NCI-H1417 treated with DMSO at 0.1 percent for 48 hours (cell line): ENCODE measurements at regions not wholly inside any gene's neighbourhood (a gene's known extent, or its start where the extent isn't known, plus 50 kb on each side); places are given as distances from the start of the nearest gene placed in this dataset.
A peak's percentile ranks its signal among the peaks of the same experiment; 100 is the strongest.

Source experiments
- DNase-seq: peaks from one replicate; lab custom pipeline; 2025; lab: John Stamatoyannopoulos, UW

DNA sequence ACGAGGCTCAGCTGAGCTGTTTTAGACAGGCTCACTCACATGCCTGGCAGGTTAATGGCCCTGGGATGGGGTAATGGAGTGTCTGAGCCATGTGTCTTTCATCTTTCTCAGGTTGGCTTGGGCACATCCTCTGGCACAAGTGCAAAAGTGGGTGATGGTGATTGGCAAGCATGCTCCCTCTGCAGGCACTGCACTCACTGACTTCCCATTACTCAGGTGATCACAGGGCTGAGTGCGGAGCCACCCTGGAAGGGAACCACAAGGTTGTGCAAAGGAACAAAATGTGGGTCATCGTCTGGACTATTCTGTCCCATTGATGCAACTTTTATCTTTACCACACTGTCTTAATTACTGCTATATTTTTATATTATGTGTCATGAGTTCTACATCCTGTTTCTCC, 244.1 kb upstream of the AKR1E2 start:
- DNase-seq, result no peak

DNA sequence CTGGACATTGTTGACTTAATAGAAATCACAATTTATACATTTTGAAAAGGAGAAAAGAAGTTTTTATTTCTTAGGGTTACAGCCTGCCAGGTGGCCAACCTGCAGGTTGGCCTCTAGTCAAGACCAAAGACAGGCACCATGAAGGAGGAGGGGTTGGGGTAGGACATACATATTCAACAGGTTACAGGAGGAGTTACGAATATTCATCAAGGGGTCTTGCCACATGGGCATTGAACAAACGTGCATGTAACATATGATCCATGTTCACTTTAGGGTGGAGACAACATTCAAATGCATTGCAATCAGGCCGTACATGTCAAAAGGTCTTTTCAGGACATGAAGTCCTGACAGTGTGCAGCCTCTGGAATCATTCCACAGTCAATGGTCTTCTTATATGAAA, 246.2 kb upstream of the AKR1E2 start:
- DNase-seq, result no peak

DNA sequence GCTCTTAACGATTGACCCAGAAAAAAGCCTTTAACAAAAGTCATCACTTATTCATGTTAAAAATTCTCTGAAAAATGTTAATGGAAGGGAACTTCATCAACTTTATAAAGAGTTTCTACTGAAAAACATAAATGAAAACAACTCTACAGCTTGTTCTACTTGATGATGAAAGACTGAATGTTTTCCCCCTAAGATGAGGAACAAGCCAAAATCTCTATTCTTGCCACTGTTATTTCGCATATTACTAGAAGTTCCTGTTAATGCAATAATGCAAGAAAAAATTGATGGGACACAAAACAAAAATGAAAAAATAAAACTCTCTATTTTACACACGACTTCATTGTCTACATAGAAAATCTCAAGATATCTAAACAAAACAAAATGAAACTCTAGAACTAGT, 249.8 kb upstream of the AKR1E2 start:
- no peak for DNase-seq

DNA sequence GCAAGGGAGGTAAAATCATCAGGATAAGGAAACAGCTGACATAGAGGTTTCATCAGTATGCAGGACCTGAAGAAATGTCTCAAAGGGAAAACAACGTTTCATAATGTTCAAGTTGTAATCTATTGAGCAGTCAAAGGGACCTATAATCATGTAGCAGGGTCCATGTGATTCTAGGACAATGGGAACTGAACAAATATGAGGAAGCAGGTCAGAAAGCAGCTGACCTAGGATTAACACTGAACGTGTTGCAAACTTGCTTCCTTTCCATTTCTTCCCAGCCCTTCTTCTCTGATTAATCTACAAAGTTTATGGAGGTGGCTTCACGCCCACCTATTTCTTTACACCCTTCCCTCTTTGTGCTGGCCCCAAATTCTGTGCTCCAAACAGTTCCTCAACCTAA, 256.9 kb upstream of the AKR1E2 start:
- no peak for DNase-seq

DNA sequence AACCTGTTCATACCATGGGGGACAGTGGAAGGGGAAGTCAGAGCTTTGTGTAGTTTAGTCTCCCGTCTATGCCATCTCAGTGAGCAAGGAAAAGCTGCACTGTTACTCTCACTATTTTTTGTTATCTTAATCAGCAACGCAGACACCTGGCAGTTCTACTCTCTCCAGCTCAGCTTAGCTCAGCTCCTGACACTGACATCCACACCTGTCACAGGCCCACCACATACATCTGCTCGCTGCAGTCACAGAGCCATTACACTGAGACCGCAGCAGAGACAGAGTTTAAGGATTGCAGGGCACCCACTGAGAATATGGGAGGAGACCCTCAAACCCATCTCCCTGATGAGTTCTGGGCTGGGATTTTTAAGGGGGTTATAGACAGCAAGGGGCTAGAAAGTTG, 257.3 kb upstream of the AKR1E2 start:
- no peak for DNase-seq

DNA sequence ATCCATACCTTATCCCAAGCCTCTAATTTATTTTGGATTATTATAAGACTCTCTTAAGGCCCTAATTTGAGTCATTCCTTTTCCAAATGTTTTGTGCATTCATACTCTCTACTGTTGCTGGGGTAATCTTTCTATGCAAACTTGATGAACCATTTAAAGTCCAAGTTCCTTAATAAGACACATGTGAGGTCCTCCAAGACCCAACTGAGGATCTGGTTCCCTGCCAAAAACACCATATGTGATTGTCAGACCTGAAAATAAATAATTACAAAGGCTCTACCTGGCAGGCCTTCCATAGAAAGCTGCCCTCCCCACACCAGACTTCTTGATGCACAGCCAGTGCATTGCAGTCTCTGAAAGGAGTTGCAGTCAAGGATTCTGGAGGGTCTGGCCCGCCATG, 257.9 kb upstream of the AKR1E2 start:
- DNase-seq, result no peak

DNA sequence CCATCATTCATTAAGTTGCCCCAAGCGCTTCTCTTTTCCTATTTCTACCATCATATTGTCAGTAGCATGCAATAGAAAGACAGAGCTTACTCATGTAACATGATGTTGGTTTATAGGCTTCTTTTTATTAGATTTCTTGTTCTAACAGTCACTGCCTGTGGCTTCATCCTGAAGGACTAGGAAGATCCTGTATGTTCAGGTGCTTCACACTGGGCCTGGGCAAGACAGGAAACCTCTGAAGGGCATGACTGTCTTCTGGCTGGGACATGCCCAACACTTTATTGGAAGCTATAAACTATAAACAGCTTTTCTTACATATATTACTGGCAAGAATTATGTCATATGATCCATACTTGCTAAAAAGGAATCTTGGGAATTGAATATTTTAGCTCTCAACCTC, 258.4 kb upstream of the AKR1E2 start:
- DNase-seq, result no peak

DNA sequence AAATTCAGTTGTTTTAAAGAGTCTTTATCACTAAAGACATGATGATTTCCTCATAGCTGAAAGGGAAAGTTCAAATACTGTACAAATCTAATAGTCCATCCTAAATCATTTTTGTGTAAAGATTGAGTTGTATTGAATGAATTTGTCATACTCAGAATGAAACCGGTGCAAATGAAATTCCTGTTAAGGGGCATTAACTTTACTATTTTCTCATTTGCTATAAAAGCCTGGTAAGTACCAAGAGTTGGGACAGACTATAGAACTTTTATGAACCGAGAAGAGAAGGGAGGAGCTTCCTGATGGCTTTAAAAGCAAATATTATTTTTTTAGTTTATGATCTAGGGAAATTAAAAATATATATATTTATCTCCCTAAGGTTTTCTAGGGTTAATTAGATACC, 260.0 kb upstream of the AKR1E2 start:
- no peak for DNase-seq

DNA sequence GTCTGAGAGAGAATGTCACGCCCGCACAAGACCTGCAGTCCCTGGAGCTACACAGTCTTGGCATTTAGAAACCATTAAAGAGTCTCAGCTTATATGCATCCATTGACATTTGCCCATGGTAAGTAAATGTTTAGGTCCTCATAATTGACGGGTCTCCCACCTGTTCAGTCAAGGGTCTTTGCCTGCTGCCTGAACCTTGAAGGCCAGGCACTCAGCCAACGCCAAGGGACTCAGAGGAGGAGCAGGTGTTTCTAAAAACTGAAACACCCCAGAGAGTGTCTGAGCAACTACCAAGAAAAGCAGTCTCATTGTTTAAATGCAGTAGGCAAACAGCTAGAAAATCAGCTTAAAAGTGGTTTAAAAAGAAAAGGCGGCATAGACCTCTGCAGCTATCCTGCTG, 264.7 kb upstream of the AKR1E2 start:
- DNase-seq, result no peak

DNA sequence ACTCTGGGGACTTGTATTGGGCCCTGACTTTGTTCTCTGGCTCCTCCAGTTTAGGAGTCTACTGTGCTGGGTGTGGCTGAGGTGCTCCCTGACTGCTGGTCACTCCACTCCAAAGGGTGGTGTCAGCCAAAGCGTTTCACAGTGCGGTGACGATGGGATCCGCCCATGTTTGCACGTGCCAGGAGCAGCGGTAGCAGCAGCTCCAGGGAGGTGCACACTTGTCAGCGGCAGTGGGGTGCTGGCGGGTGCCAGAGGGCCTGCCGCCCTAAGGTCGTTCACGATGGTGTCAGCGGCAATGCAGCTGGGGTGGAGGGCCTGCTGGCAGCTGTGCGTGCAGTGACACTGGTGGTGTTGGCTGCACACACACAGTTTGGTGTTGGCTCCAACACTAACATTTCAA, 268.5 kb upstream of the AKR1E2 start:
- no peak for DNase-seq

DNA sequence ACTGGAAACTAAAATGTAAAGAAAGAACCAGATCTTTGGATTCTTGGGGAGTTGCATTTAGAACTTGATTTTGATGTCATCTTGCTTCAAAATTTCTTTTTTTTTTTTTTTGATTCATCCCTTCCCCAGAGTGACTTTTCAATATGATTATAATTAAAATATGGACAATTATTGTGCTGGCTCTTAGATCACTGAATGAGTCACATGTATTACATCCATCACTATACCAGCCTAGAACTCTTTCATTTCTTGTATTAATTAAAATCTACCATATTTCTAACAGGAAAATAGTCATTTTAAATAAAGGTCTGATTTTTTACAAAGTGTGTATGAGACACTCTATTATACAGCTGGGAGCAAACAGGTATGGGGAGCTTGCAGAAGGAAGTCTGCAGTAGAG, 269.5 kb upstream of the AKR1E2 start:
- no peak for DNase-seq

DNA sequence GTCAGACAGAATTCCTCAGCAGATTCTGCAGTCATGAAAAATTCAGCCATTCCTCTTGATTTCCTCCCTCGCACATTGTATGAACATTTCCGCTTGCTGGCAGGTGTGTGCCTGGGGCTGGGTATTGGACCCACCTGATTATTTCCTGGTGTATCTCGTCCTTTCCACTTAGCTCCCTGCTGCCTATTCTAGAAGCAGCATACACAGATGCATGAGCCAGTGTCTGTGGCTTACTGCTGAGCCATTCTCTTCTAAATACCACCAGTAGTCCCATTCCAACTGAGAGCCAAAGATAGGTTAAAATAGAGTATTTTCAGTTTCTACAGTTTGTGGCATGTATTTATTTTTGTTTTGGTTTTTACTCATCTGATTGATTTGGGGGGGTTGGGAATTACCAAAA, 270.1 kb upstream of the AKR1E2 start:
- no peak for DNase-seq

DNA sequence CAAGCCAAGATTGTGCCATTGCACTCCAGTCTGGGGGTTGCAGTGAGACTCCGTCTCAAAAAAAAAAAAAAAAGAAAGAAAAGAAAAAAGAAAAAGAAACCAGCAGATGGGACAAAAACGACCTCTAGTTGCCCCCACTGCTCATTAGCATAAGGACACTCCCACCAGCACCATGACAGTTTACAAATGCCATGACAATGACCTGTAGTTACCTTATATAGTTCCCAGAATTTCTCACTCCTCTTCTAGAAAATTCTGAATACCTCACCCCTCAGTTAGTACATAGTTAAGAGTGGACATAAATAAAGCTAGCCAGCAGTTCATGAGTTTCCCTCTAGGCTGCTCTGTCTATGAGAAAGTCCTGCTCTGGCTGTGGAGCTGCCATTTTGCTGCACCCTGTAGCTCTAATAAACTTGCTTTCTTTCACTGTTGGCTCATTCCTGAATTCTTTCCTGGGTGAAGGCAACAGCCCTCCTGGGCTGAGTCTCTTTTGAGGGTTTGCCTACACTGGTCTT, 276.8 kb upstream of the AKR1E2 start:
- no peak for DNase-seq

DNA sequence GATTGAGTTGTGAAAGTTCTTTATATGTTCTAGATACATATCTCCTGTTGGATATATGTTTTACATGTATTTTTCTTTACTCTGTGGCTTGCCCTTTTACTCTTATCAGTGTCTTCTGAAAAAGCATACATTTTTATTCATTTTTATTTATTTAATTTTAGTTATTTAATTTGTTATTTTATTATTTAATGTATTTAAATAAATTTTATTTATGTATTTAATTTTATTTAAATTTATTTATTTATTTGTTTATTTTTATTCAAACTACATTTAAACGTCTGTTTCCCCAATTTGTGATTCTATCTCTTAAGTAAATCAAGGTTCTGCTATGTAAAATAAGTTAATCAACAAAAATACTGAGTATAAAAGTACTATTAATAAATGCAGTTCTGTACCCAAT, 279.1 kb upstream of the AKR1E2 start:
- DNase-seq, result no peak

DNA sequence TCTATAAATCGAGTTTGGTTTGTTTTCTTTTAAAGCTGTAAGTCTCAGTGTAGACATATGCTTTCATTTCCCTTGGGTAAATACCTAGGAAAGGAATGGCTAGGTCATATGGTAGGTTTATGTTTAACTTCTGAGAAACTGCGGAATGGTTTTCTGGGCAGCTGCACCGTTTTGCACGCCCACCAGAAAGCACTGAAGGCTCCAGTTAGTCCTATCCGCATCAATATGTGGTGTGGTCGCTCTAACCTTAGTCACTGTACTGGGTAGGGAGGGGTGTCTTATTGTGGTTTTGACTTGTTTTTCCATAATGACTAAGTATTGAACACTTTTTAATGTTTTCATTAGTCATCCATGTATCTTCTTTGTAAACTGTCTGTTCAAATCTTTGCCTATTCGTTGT, 279.5 kb upstream of the AKR1E2 start:
- no peak for DNase-seq

DNA sequence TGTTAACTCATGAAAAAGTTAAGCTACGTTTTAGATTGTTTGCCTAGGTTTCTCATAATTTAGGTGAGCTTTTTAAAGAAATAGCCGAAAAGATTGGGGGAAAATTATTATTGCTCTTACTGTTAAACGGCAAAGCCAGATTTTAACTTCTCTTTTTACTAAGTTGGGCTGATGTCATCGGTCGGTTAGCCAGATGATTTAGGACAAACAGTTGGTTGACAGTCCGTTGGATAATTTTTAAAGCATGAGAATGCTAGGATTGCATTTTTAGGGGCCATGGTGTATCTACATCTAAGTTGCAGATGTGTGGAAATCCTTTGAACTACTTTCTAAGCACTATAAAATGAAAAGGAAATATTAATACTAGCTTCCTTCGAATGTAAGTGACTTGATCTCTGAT, 280.9 kb upstream of the AKR1E2 start:
- no peak for DNase-seq

DNA sequence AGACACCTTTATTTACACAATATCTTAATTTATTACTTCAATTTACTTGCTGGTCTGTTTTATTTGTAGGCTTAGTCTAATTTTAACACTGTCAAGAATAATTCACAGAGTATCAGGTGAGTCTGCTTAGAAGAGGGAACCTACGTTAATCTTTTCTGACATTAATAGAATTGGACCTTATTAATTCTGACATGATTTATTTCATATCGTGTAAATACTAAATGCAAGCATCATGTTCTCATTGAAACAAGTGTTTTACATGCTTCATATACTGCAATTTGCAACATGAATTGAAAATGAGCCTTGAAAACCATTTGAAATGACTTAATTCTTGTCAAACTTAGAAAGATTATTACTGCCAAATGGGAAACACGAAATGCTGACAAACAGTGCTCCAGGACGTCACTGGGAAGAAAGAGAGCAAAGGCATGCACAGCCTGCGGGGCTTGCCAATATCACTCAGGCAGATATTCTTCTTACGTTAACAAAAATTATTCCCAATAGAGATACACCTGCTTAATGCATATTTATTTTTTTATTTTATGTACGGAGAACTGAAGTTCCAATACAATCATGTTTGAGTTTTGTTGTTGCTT, 282.0 kb upstream of the AKR1E2 start:
- peak; percentile 10 for DNase-seq

DNA sequence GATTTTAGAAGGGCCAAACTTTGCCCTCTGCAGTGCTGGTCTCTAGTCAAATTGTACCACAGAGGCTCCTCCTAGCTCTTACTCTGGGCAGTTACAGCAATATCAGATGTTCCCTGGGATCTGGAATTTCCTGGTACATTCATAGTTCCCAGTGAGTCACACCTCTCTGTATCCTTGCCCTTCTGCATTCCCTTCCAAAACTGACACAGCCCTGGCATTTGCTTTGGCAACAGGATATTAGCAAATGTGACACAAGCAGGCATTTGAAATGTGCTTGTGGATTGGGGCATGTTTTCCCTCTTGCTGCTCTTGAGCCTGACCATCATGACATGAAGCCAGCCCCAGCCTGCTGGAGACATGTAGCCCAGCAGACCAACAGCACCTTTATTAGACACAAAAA, 284.7 kb upstream of the AKR1E2 start:
- DNase-seq, result no peak

DNA sequence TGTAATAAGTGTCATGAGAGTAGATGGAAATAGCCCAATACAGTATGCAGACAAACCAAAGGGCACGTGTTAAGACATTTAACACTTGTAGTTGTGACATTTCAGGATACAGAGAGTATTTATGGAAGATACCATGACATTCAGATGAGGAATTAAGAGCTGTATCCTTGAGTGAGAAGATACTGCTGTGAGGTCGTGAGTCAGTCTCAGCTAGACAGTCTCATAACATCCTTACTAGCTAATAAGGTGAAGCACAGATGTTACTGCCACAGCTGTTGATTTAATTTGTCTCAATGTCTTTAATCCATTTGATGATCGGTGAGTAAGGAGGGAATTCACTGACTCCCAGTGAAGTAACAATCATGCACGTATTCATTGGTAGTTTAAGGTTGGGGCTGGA, 288.0 kb upstream of the AKR1E2 start:
- no peak for DNase-seq

DNA sequence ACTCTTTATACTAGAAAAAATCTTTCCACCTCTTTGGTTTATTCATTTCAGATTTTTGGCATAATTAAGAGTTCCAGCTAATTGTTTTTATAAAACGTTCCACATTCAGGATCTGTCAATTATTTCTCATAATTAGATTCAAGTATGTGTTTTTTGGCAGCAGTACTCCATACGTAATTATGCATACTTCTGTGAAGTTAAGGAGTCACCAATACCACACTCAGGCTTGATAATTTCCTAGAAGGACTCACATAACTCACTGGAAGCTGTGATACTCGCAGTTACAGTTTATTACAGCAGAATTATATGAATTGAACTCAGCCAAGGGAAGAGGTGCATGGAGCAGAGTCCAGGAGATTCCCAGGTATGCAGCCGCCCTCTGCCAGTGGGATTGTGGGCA, 290.5 kb upstream of the AKR1E2 start:
- no peak for DNase-seq

DNA sequence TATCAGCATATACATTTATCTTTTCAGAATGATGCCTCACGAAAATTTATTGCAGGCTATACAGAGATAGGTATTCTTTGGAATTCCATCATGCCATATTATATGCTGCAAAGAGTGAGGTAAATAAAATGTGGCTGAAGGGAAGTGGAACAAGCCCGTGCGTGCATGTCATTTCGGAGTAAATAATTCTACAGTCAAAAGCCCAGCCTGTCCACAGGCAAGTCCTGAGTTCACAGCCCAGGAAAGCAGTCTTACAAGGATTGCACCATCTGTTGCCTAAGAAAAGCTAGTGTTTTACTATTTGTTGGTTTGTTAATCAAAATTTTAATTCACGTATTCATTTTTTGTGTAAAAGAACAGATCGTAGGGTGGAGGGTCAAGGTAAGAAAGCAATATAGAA, 292.4 kb upstream of the AKR1E2 start:
- DNase-seq, result no peak

DNA sequence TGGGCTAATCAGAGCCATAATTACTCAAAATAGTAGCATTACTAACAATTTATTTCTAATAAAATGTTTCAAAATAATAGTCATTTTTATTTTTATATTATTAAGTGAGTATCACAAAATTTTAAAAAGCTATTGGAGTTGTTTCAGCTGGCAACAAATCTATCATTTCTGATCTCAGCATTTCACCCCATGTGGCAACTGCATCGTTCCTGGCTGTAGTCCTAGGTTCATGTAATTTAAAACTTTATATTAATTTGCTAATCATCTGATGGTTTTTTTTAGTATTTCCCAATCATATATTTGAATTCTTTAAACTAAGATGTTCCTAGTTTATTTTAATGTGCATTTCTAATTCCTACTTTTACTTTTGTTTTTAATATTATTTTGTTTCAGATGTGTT, 293.0 kb upstream of the AKR1E2 start:
- no peak for DNase-seq

DNA sequence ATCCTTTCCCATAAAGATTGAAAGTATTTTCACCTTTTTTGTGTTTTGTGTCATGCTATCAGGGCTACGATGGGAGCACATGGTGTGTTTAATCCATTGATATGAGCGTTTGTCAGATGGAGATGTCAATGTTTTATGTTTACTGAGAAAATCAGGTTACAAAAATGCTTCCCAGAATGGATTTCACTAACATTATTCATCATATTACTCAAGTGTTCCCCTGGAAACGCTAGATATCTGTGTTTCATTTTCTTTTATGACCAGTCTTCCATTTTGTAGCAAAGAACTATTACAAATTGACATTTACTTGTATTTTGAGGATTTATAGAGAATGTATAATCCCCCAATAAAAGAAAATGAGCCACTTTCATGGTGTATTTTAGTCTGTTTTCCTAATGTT, 293.5 kb upstream of the AKR1E2 start:
- DNase-seq, result no peak

DNA sequence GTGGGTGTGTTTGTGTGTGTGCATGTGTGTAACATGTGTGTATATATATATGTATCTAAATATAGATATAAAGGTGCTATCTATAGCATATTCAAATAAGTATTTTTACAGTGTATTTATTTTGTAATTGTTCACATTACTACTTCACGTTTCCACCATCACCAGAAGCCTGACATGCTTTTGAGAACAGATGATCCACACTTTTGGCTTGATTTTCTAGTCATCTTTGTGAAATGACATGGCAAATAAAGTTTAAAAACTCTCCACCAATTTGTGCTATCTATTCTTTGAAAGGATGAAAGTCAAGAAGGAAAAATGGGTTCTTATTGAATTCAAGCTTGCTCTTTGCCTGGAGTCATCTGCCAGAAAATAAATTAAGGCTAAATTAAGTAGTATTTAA, 294.0 kb upstream of the AKR1E2 start:
- DNase-seq, result no peak

DNA sequence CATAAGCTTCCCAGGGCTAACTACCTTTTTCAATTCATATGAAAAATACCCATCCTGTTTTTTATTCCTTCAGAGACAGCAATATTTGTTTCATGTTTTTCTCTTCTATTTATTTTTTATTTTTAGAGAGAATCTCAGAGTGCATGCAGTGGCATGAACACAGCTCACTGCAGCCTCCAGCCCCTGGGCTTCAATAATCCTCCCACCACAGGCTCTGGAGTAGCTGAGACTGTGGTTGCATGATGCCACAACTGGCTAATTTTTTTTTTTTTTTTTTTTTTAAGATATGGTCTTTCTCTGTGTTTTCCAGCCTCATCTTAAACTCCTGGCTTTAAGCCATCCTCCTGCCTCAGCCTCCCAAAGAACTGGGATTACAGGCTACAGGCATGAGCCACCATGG, 296.7 kb upstream of the AKR1E2 start:
- no peak for DNase-seq
